C4-2B (cell line): ENCODE measurements at regions not wholly inside any gene's neighbourhood (a gene's known extent, or its start where the extent isn't known, plus 50 kb on each side); places are given as distances from the start of the nearest gene placed in this dataset.

Experiments used
- CTCF ChIP-seq: fragments of 450-650 bp; conservative IDR thresholded peaks from 2 replicates; pipeline ENCODE4 v1.5.1; 2017; ENCODE audit warnings: mild to moderate bottlenecking
- ZFX ChIP-seq: fragments of 450-650 bp; IDR thresholded peaks from 2 replicates; pipeline ENCODE4 v1.6.1; 2017

DNA sequence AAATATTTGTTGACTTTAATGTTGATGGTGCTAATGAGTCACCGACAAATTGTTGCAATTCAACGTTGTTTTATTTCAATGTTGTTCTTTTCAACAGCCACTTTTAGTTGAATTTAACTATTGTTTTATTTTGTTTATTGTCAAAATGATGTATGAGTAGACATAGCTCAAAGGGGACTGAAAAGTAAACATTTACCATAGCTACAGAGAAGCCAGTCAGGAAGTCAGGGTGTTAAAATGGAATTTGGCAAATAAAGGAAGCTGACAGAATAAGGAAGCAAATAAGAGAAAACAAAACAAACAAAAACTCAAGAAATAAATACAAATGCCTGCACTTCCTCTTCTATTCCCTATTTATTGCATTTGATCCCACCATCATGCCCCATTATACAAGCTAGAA is 648.4 kb upstream of the HTR2C start:
- TF ChIP-seq CTCF (no peak), ZFX (no peak)
